Neuronal stem cell (in vitro differentiated cells): ENCODE measurements at regions not wholly inside any gene's neighbourhood (a gene's known extent, or its start where the extent isn't known, plus 50 kb on each side); places are given as distances from the start of the nearest gene placed in this dataset.

ENCODE experiments used
- DNase-seq: peaks from one replicate; pipeline ENCODE4 v3.0.0-alpha.2; 2013; ENCODE audit warnings: low spot score
- H2AFZ ChIP-seq: one replicate; pipeline ENCODE4 v1.6.1; 2013; ENCODE audit warnings: mild to moderate bottlenecking, low read length, inconsistent platforms
- H2AK5ac ChIP-seq: 2 replicates; pipeline ENCODE4 v1.6.1; 2013; ENCODE audit warnings: low read depth, mild to moderate bottlenecking, inconsistent platforms, low read length, moderate library complexity, mixed read lengths
- H2BK120ac ChIP-seq: 2 replicates; pipeline ENCODE4 v1.6.1; 2013; ENCODE audit warnings: low read depth, mild to moderate bottlenecking, inconsistent platforms, low read length, moderate library complexity, mixed read lengths
- H2BK12ac ChIP-seq: one replicate; pipeline ENCODE4 v1.6.1; 2013; ENCODE audit warnings: low read length, inconsistent platforms
- H2BK15ac ChIP-seq: 2 replicates; pipeline ENCODE4 v1.6.1; 2013; ENCODE audit warnings: mild to moderate bottlenecking, low read length, inconsistent platforms, mixed read lengths
- H2BK5ac ChIP-seq: one replicate; pipeline ENCODE4 v1.6.1; 2013; ENCODE audit warnings: inconsistent platforms, mild to moderate bottlenecking, low read length, moderate library complexity
- H3K14ac ChIP-seq: one replicate; pipeline ENCODE4 v1.6.1; 2013; ENCODE audit warnings: low read length, inconsistent platforms
- H3K18ac ChIP-seq: 2 replicates; pipeline ENCODE4 v1.6.1; 2013; ENCODE audit warnings: low read length, inconsistent platforms
- H3K23ac ChIP-seq: 2 replicates; pipeline ENCODE4 v1.6.1; 2013; ENCODE audit warnings: low read depth, mild to moderate bottlenecking, mixed read lengths, low read length, inconsistent platforms; ENCODE audit not compliant: poor library complexity
- H3K27ac ChIP-seq: replicated peaks from 3 replicates; pipeline ENCODE4 v1.5.1; 2013; ENCODE audit warnings: low read length, inconsistent platforms
- H3K27me3 ChIP-seq, 3 experiments: 2 replicates each; pipeline ENCODE4 v1.6.1; 2013; ENCODE audit warnings: low read length in 3 of 3, mild to moderate bottlenecking in 2 of 3, inconsistent platforms in 1 of 3, low read depth in 1 of 3, mixed read lengths in 1 of 3, moderate library complexity in 1 of 3; ENCODE audit not compliant: control insufficient read depth in 3 of 3, insufficient read depth in 3 of 3
- H3K36me3 ChIP-seq, 2 donors: replicated peaks in 1 of 2; 2 replicates each; pipeline ENCODE4 v1.6.1; 2013; ENCODE audit warnings: low read length in 2 of 2; ENCODE audit not compliant: control insufficient read depth in 2 of 2, insufficient read depth in 2 of 2
- H3K4ac ChIP-seq: 2 replicates; pipeline ENCODE4 v1.6.1; 2013; ENCODE audit warnings: inconsistent platforms, mild to moderate bottlenecking, low read length, moderate library complexity
- H3K4me1 ChIP-seq, 2 donors: 1 replicate in 1 of 2; 2 replicates in 1 of 2; pipeline ENCODE4 v1.6.1; 2013; ENCODE audit warnings: low read length in 2 of 2, low read depth in 1 of 2; ENCODE audit not compliant: control insufficient read depth in 2 of 2, insufficient read depth in 1 of 2
- H3K4me2 ChIP-seq: one replicate; pipeline ENCODE4 v1.6.1; 2013; ENCODE audit warnings: mild to moderate bottlenecking, low read length, inconsistent platforms; ENCODE audit not compliant: insufficient read depth, poor library complexity, severe bottlenecking
- H3K4me3 ChIP-seq, 2 donors: 2 replicates each; pipeline ENCODE4 v1.5.1; 2013; ENCODE audit warnings: low read length in 2 of 2, mild to moderate bottlenecking in 2 of 2, inconsistent platforms in 1 of 2, moderate library complexity in 1 of 2
- H3K79me1 ChIP-seq: one replicate; pipeline ENCODE4 v1.6.1; 2013; ENCODE audit warnings: low read depth, mild to moderate bottlenecking, inconsistent platforms, low read length, moderate library complexity
- H3K9ac ChIP-seq: one replicate; pipeline ENCODE4 v1.6.1; 2013; ENCODE audit warnings: mild to moderate bottlenecking, low read depth, low read length, inconsistent platforms; ENCODE audit not compliant: poor library complexity
- H3K9me3 ChIP-seq, 2 donors: replicated peaks in 1 of 2; 2 replicates each; pipeline versions ENCODE3 to v1.6.1; 2013; ENCODE audit warnings: low read length in 2 of 2, mild to moderate bottlenecking in 2 of 2, inconsistent platforms in 1 of 2, low read depth in 1 of 2, mixed read lengths in 1 of 2, moderate library complexity in 1 of 2; ENCODE audit not compliant: control insufficient read depth in 2 of 2, insufficient read depth in 1 of 2
- H4K8ac ChIP-seq: one replicate; pipeline ENCODE4 v1.6.1; 2013; ENCODE audit warnings: low read depth, mild to moderate bottlenecking, inconsistent platforms, low read length, moderate library complexity
- H4K91ac ChIP-seq: one replicate; pipeline ENCODE4 v1.6.1; 2013; ENCODE audit warnings: low read length, low read depth, mild to moderate bottlenecking, inconsistent platforms; ENCODE audit not compliant: poor library complexity
- WGBS, 2 donors: extraction: QIAGEN DNeasy Blood & Tissue Kit; methylation state at CpG; one replicate each; pipeline ENCODE4 v1.1.7; 2013; ENCODE audit warnings: missing lambda C conversion rate in 2 of 2, mixed read lengths in 1 of 2; ENCODE audit not compliant: insufficient read length in 2 of 2, insufficient replicate concordance in 1 of 2; ENCODE audit errors: extremely low coverage in 2 of 2; 5-methylcytosine and 5-hydroxymethylcytosine counted together

GRCh38 chr1:239056940-239057339 lies 329.4 kb upstream of the CHRM3 start:
- Histone ChIP-seq H2BK12ac (no peak overlapping the region), H2AK5ac (no peak overlapping the region), H3K4ac (no peak overlapping the region), H4K8ac (no peak overlapping the region), H3K4me1 (no peaks in the 10 kb centered on the region), H4K91ac (no peak overlapping the region), H3K9me3 (peaks cover 0 to 2% of the 10 kb centered on the region in 2 donors), H3K36me3 (no peaks in the 10 kb centered on the region), H2BK15ac (no peak overlapping the region), H3K27ac (no peak overlapping the region), H3K4me3 (no peak overlapping the region), H3K9ac (no peak overlapping the region), H2BK120ac (no peak overlapping the region), H3K18ac (no peak overlapping the region), H3K23ac (no peak overlapping the region), H2BK5ac (no peak overlapping the region), H3K27me3 (no peaks in the 10 kb centered on the region), H3K14ac (no peak overlapping the region), H2AFZ (no peak overlapping the region), H3K4me2 (no peak overlapping the region), H3K79me1 (no peaks in the 10 kb centered on the region)
- no peak for DNase-seq
- no CpG with 5 or more reads among the region's 3 CpGs for WGBS, 2 donors

- H3K4ac ChIP-seq = no peak overlapping the region
- no peak overlapping the region for H3K23ac ChIP-seq
- H3K4me1 ChIP-seq = no peaks in the 10 kb centered on the region
- H3K79me1 ChIP-seq = no peaks in the 10 kb centered on the region
- no CpG with 5 or more reads among the region's 3 CpGs for WGBS, 2 donors
- H2BK120ac ChIP-seq = no peak overlapping the region
- no peak overlapping the region for H2AK5ac ChIP-seq
- no peak overlapping the region for H3K18ac ChIP-seq
- no peak overlapping the region for H3K9ac ChIP-seq
- no peak for DNase-seq
- H3K9me3 ChIP-seq = peaks cover 0 to 2% of the 10 kb centered on the region in 2 donors
- no peak overlapping the region for H3K14ac ChIP-seq
- H2BK12ac ChIP-seq = no peak overlapping the region
- no peaks in the 10 kb centered on the region for H3K36me3 ChIP-seq
- no peak overlapping the region for H3K27ac ChIP-seq
- H3K27me3 ChIP-seq = no peaks in the 10 kb centered on the region
- no peak overlapping the region for H4K91ac ChIP-seq
- H3K4me2 ChIP-seq = no peak overlapping the region
- no peak overlapping the region for H2BK15ac ChIP-seq
- no peak overlapping the region for H3K4me3 ChIP-seq
- no peak overlapping the region for H2AFZ ChIP-seq
- no peak overlapping the region for H4K8ac ChIP-seq
- H2BK5ac ChIP-seq = no peak overlapping the region
Measured at GRCh38 chr1:239053279-239053678, 333.1 kb upstream of the CHRM3 start.

GRCh38 chr1:239049571-239049970 lies 336.8 kb upstream of the CHRM3 start:
- no peak for DNase-seq
- Histone ChIP-seq H3K18ac (no peak overlapping the region), H3K4me3 (no peak overlapping the region), H3K23ac (no peak overlapping the region), H3K79me1 (no peaks in the 10 kb centered on the region), H2BK12ac (no peak overlapping the region), H2BK15ac (no peak overlapping the region), H3K14ac (no peak overlapping the region), H3K4ac (no peak overlapping the region), H3K27ac (no peak overlapping the region), H4K8ac (no peak overlapping the region), H4K91ac (no peak overlapping the region), H3K4me1 (no peaks in the 10 kb centered on the region), H2BK5ac (no peak overlapping the region), H3K27me3 (no peaks in the 10 kb centered on the region), H3K4me2 (no peak overlapping the region), H2BK120ac (no peak overlapping the region), H3K9me3 (no peaks in the 10 kb centered on the region), H3K9ac (no peak overlapping the region), H3K36me3 (no peaks in the 10 kb centered on the region), H2AK5ac (no peak overlapping the region), H2AFZ (no peak overlapping the region)

GRCh38 chr1:239044829-239045228 lies 341.5 kb upstream of the CHRM3 start:
- H2AFZ ChIP-seq = no peak overlapping the region
- H3K27me3 ChIP-seq = no peaks in the 10 kb centered on the region
- H3K9me3 ChIP-seq = no peaks in the 10 kb centered on the region
- no CpG with 5 or more reads among the region's 3 CpGs for WGBS, 2 donors
- H3K4ac ChIP-seq = no peak overlapping the region
- H3K36me3 ChIP-seq = no peaks in the 10 kb centered on the region
- no peak overlapping the region for H2BK5ac ChIP-seq
- no peak overlapping the region for H4K8ac ChIP-seq
- H3K4me2 ChIP-seq = no peak overlapping the region
- H3K79me1 ChIP-seq = no peaks in the 10 kb centered on the region
- H3K14ac ChIP-seq = no peak overlapping the region
- no peak overlapping the region for H2BK15ac ChIP-seq
- no peaks in the 10 kb centered on the region for H3K4me1 ChIP-seq
- H3K4me3 ChIP-seq = no peak overlapping the region
- H3K9ac ChIP-seq = no peak overlapping the region
- no peak overlapping the region for H3K18ac ChIP-seq
- H3K23ac ChIP-seq = no peak overlapping the region
- H2BK12ac ChIP-seq = no peak overlapping the region
- H4K91ac ChIP-seq = no peak overlapping the region
- no peak for DNase-seq
- no peak overlapping the region for H3K27ac ChIP-seq
- H2AK5ac ChIP-seq = no peak overlapping the region
- no peak overlapping the region for H2BK120ac ChIP-seq
